Caco-2 (cell line): ENCODE measurements at regions not wholly inside any gene's neighbourhood (a gene's known extent, or its start where the extent isn't known, plus 50 kb on each side); places are given as distances from the start of the nearest gene placed in this dataset.

Experiments used
- BruUV-seq: library from RNA; stranded (reverse); fragments of 400-500 nt; replicated peaks from 2 replicates; lab custom pipeline; 2021; lab: Mats Ljungman, UMichigan
- CTCF ChIA-PET: fragments of 300-600 bp; sonication (Branson Sonifier 250); formaldehyde crosslinking; loops from one replicate; lab custom pipeline; 2022; ENCODE audit warnings: antibody characterized with exemption; lab: Charles Lee
- POLR2A ChIA-PET: fragments of 300-600 bp; sonication (Branson Sonifier 250); formaldehyde crosslinking; loops from one replicate; lab custom pipeline; 2022; ENCODE audit warnings: antibody characterized with exemption; lab: Charles Lee
- DNase-seq, 2 experiments: peaks; one replicate each; pipeline versions ENCODE4 v3.0.0 to v3.0.0-alpha.2; 2020 to 2022
- H3K27me3 ChIP-seq: replicated peaks from 2 replicates; pipeline ENCODE4 v1.6.0; 2011; ENCODE audit warnings: low read length; ENCODE audit not compliant: control insufficient read depth, insufficient read depth
- H3K36me3 ChIP-seq: 2 replicates; pipeline ENCODE4 v1.5.1; 2011; ENCODE audit warnings: low read length; ENCODE audit not compliant: control insufficient read depth, insufficient read depth
- H3K4me1 ChIP-seq: fragments of 250-450 bp; sonication (Bioruptor Pico); 2 replicates; pipeline ENCODE4 v1.5.1; 2020; ENCODE audit warnings: mild to moderate bottlenecking
- H3K4me3 ChIP-seq: 2 replicates; pipeline ENCODE4 v1.5.1; 2011; ENCODE audit warnings: low read depth, mild to moderate bottlenecking, control low read depth, low read length
- H3K9me3 ChIP-seq: fragments of 250-450 bp; sonication (Bioruptor Pico); 2 replicates; pipeline ENCODE4 v1.5.1; 2020; ENCODE audit warnings: mild to moderate bottlenecking, moderate library complexity
- H3K27ac Mint-ChIP-seq: one replicate; pipeline ENCODE4 v1.8.0; 2022; ENCODE audit warnings: mixed read lengths; ENCODE audit not compliant: unreplicated experiment
- H3K27me3 Mint-ChIP-seq: one replicate; pipeline ENCODE4 v1.8.0; 2022; ENCODE audit warnings: mixed read lengths; ENCODE audit not compliant: insufficient read depth, unreplicated experiment
- H3K36me3 Mint-ChIP-seq: one replicate; pipeline ENCODE4 v1.8.0; 2022; ENCODE audit warnings: mild to moderate bottlenecking, mixed read lengths; ENCODE audit not compliant: insufficient read depth, unreplicated experiment
- H3K4me1 Mint-ChIP-seq: one replicate; pipeline ENCODE4 v1.8.0; 2022; ENCODE audit warnings: low read depth, mixed read lengths; ENCODE audit not compliant: unreplicated experiment
- H3K4me3 Mint-ChIP-seq: one replicate; pipeline ENCODE4 v1.8.0; 2022; ENCODE audit warnings: mild to moderate bottlenecking, moderate library complexity, mixed read lengths; ENCODE audit not compliant: unreplicated experiment
- H3K9me3 Mint-ChIP-seq: one replicate; pipeline ENCODE4 v1.8.0; 2022; ENCODE audit warnings: mixed read lengths; ENCODE audit not compliant: unreplicated experiment
- CTCF ChIP-seq, 2 experiments: fragments of 200-600 bp in 1 of 2; IDR thresholded peaks; 1 replicate in 1 of 2; 2 replicates in 1 of 2; pipeline versions ENCODE4 v1.5.1 to v1.8.0; 2011 to 2022; ENCODE audit warnings: antibody characterized with exemption in 1 of 2, control low read depth in 1 of 2, inconsistent platforms in 1 of 2, low read depth in 1 of 2, low read length in 1 of 2, mild to moderate bottlenecking in 1 of 2, moderate library complexity in 1 of 2; ENCODE audit not compliant: insufficient read depth in 1 of 2, severe bottlenecking in 1 of 2, unreplicated experiment in 1 of 2
- intact Hi-C: fragments of 100-400 bp; cut with micrococcal nuclease; formaldehyde crosslinking; loops from one replicate; pipeline ENCODE4 v1.10.0; 2022; ENCODE audit not compliant: unreplicated experiment

DNA sequence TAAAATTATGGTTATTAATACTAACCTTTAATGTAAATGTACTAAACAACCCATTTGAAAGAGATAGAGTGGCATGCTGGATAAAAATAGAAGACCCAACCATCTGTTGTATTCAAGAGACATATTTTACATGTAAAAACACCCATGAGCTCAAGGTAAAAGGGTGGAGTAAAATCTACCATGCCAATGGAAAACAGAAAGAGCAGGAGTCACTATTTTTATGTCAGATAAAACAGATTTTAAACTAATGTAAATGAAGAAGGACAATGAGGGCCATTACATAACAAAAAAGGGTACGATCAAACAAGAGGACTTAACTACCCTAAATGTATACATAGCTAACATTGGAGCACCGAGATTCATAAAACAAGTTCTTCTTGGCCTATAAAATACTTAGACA, 66.3 kb downstream of the ITM2A start:
- no peaks in the 10 kb centered on the region for H3K9me3 Mint-ChIP-seq
- H3K4me1 Mint-ChIP-seq: no peaks in the 10 kb centered on the region
- H3K4me3 Mint-ChIP-seq: no peak overlapping the region
- Histone ChIP-seq H3K4me1 (no peaks in the 10 kb centered on the region), H3K27me3 (no peaks in the 10 kb centered on the region), H3K9me3 (no peaks in the 10 kb centered on the region), H3K4me3 (no peak overlapping the region), H3K36me3 (no peaks in the 10 kb centered on the region)
- H3K27ac Mint-ChIP-seq: no peak overlapping the region
- H3K27me3 Mint-ChIP-seq: no peaks in the 10 kb centered on the region
- ChIA-PET CTCF (no interaction called here), POLR2A (no interaction called here)
- no TSS peak for BruUV-seq
- intact Hi-C loops: no loop called here
- H3K36me3 Mint-ChIP-seq: no peaks in the 10 kb centered on the region
- no peak for DNase-seq
- no peak for TF ChIP-seq CTCF (IDR thresholded peaks at IDR 0.05; ENCODE audit: insufficient read depth in 1 of 2, low read depth in 1 of 2, low read length in 1 of 2, severe bottlenecking in 1 of 2, unreplicated experiment in 1 of 2)

GRCh38 chrX:79290596-79290995, 76.5 kb downstream of the ITM2A start:
- POLR2A ChIA-PET: no interaction called here
- H3K36me3 ChIP-seq: no peaks in the 10 kb centered on the region
- Mint-ChIP-seq H3K9me3 (no peaks in the 10 kb centered on the region), H3K36me3 (no peaks in the 10 kb centered on the region), H3K4me1 (no peaks in the 10 kb centered on the region), H3K27me3 (no peaks in the 10 kb centered on the region), H3K27ac (no peak overlapping the region), H3K4me3 (no peak overlapping the region)
- H3K27me3 ChIP-seq: no peaks in the 10 kb centered on the region
- H3K4me1 ChIP-seq: no peaks in the 10 kb centered on the region
- H3K4me3 ChIP-seq: no peak overlapping the region
- CTCF ChIA-PET: no interaction called here
- TF ChIP-seq CTCF (IDR thresholded peaks at IDR 0.05; ENCODE audit: insufficient read depth in 1 of 2, low read depth in 1 of 2, low read length in 1 of 2, severe bottlenecking in 1 of 2, unreplicated experiment in 1 of 2): no peak
- H3K9me3 ChIP-seq: no peaks in the 10 kb centered on the region
- intact Hi-C loops: no loop called here
- no TSS peak for BruUV-seq
- no peak for DNase-seq

GRCh38 chrX:79288733-79289132, 78.4 kb downstream of the ITM2A start:
- no peaks in the 10 kb centered on the region for H3K36me3 ChIP-seq
- Mint-ChIP-seq H3K4me3 (no peak overlapping the region), H3K4me1 (no peaks in the 10 kb centered on the region), H3K36me3 (no peaks in the 10 kb centered on the region), H3K27ac (no peak overlapping the region), H3K9me3 (no peaks in the 10 kb centered on the region), H3K27me3 (no peaks in the 10 kb centered on the region)
- no peaks in the 10 kb centered on the region for H3K27me3 ChIP-seq
- H3K9me3 ChIP-seq: no peaks in the 10 kb centered on the region
- intact Hi-C loops: no loop called here
- POLR2A ChIA-PET: no interaction called here
- no peak for TF ChIP-seq CTCF (IDR thresholded peaks at IDR 0.05; ENCODE audit: insufficient read depth in 1 of 2, low read depth in 1 of 2, low read length in 1 of 2, severe bottlenecking in 1 of 2, unreplicated experiment in 1 of 2)
- H3K4me1 ChIP-seq: no peaks in the 10 kb centered on the region
- CTCF ChIA-PET: interaction anchor here (0.5 kb wide), 1 partner anchor 66 kb away, joined by 3 read pairs; no protein-coding TSS in a partner anchor
- no TSS peak for BruUV-seq
- no peak for DNase-seq
- no peak overlapping the region for H3K4me3 ChIP-seq
